ENCODE measurements at regions not wholly inside any gene's neighbourhood (a gene's known extent, or its start where the extent isn't known, plus 50 kb on each side); places are given as distances from the start of the nearest gene placed in this dataset.

DNA sequence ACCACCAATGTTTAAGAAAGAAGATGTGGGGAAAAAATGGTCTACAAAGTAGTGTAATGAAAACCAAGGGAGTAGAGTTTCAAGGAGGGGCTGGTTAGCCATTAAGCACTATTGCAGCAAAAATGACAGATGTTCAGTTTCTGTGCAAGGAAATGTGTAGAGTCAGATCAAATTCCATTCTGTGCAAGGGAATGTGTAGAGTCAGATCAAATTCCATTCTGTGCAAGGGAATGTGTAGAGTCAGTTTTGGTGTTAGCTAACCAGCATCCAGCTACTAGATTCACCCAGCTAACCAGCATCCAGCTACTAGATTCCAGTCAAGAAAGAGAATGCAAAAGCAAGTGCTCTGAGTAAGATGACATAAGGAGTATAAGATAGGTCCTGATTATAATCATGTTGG is 208.8 kb downstream of the COX18 start:
- Mint-ChIP-seq H3K36me3 (ENCODE audit: insufficient read depth in 1 of 3, low read depth in 3 of 3) (peaks cover 0 to 2% (median 0%) of the 10 kb centered on the region in 3 experiments; a peak in 2 of 7 replicates), H3K27me3 (ENCODE audit: low read depth) (no peaks in the 10 kb centered on the region), H3K4me3 (no peak overlapping the region), H3K4me1 (no peaks in the 10 kb centered on the region), H3K9me3 (peaks cover 0 to 1% of the 10 kb centered on the region in 2 experiments; a peak in 1 of 5 replicates), H3K27ac (no peak overlapping the region; a peak in 1 of 7 replicates)
- Histone ChIP-seq H4K91ac (ENCODE audit: insufficient read length, low read depth, low read length) (no peak overlapping the region), H3K27me3 (ENCODE audit: insufficient read depth, low read length) (no peaks in the 10 kb centered on the region), H2BK12ac (ENCODE audit: insufficient read length, low read depth, low read length) (no peak overlapping the region), H3K4ac (ENCODE audit: low read depth, low read length) (no peak overlapping the region), H2BK5ac (ENCODE audit: insufficient read length, low read length) (no peak overlapping the region), H3K56ac (ENCODE audit: insufficient read length, low read depth, low read length) (no peak overlapping the region), H4K20me1 (ENCODE audit: control insufficient read depth, insufficient read depth, insufficient read length) (no peaks in the 10 kb centered on the region), H3K27ac (ENCODE audit: insufficient read length, low read depth, low read length) (no peak overlapping the region), H3K79me1 (ENCODE audit: insufficient read depth, low read depth, low read length, poor library complexity, severe bottlenecking) (no peaks in the 10 kb centered on the region), H3K4me2 (ENCODE audit: insufficient read depth, insufficient read length, low read length) (no peak overlapping the region), H3K18ac (ENCODE audit: insufficient read length, low read depth, low read length) (no peak overlapping the region), H3K4me1 (ENCODE audit: insufficient read depth, low read length) (no peaks in the 10 kb centered on the region), H4K8ac (replicated peaks; ENCODE audit: insufficient read length, low read depth, low read length) (no peak overlapping the region), H3K14ac (ENCODE audit: insufficient read depth, low read length) (no peak overlapping the region), H3T11ph (ENCODE audit: low read length) (no peak overlapping the region), H2BK120ac (ENCODE audit: low read depth, low read length, poor library complexity, severe bottlenecking) (no peak overlapping the region), H2BK20ac (ENCODE audit: low read depth, low read length, poor library complexity, severe bottlenecking) (no peak overlapping the region), H2BK15ac (ENCODE audit: low read depth, low read length) (no peak overlapping the region), H3K79me2 (ENCODE audit: insufficient read depth, low read length) (no peaks in the 10 kb centered on the region), H3K9ac (ENCODE audit: extremely low read depth, insufficient read length, low read length) (no peak overlapping the region), H3K9me3 (ENCODE audit: control insufficient read depth, low read depth, low read length) (no peaks in the 10 kb centered on the region), H2AK5ac (ENCODE audit: insufficient read length, low read length) (no peak overlapping the region), H3K23ac (ENCODE audit: insufficient read length, low read depth, low read length) (no peak overlapping the region), H3K23me2 (ENCODE audit: insufficient read length, low read depth, low read length, poor library complexity, severe bottlenecking) (no peaks in the 10 kb centered on the region), H2AFZ (ENCODE audit: low read length) (no peak overlapping the region), H4K5ac (ENCODE audit: insufficient read length, low read depth, low read length) (no peak overlapping the region)
- no peak for TF ChIP-seq CTCF (conservative IDR thresholded peaks at IDR 0.05)
- DNase-seq: no peak

Measured in H9 (cell line).